Skeletal muscle cell (primary cell): ENCODE measurements at regions not wholly inside any gene's neighbourhood (a gene's known extent, or its start where the extent isn't known, plus 50 kb on each side); places are given as distances from the start of the nearest gene placed in this dataset.
A peak's percentile ranks its signal among the peaks of the same experiment; 100 is the strongest.

Experiments used
- DNase-seq: peaks from one replicate; pipeline ENCODE4 v3.0.0-alpha.2; 2010; ENCODE audit warnings: low read depth
- H3K4me3 ChIP-seq: 2 replicates; pipeline ENCODE4 v1.5.1; 2011; ENCODE audit warnings: low read depth, mild to moderate bottlenecking, control low read depth, low read length, moderate library complexity

DNA sequence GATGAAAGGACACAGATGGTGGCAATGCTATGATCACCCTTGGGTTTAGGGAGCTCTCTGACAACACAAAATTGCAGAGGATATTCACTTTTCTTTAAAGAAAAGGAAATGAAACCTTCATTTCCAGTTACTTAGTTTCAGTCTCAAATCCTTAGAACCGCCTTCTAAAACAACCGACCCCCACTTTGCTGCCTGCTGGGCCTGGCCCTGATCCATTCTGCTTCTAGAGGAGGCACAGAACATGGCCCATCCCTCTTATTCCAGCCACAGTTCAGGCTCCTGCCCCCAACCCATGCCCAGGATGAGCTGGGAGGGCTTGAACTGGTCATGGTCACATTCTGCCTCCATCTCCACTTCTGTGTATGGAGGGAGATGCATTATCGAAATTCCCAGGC, 311.6 kb downstream of the EN1 start:
- no peak for DNase-seq
- H3K4me3 ChIP-seq: no peak overlapping the region

GRCh38 chr2:118535171-118535817, 312.2 kb downstream of the EN1 start:
- no peak overlapping the region for H3K4me3 ChIP-seq
- no peak for DNase-seq

DNA sequence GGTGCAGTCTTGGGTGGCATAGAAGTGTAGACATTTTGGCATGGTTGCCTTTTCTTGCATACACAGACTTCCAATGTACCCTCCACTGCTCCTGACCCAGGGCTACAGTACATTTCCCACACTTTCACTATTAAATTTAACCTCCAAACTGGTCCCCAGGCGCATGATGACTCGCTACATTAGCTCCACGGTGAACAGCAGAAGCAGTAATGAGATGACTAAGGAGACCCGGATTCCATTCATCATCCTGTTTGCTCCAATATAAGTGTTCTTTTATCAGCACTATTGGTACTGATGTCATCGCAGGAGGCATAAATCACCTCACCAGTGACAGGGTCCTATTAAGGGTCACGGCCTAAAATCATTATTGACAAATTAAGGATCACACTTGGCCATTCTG, 316.5 kb downstream of the EN1 start:
- no peak overlapping the region for H3K4me3 ChIP-seq
- DNase-seq: peak; percentile 55

- no peak for DNase-seq
- H3K4me3 ChIP-seq: no peak overlapping the region
Measured at GRCh38 chr2:118529908-118530599, 317.4 kb downstream of the EN1 start.

DNA sequence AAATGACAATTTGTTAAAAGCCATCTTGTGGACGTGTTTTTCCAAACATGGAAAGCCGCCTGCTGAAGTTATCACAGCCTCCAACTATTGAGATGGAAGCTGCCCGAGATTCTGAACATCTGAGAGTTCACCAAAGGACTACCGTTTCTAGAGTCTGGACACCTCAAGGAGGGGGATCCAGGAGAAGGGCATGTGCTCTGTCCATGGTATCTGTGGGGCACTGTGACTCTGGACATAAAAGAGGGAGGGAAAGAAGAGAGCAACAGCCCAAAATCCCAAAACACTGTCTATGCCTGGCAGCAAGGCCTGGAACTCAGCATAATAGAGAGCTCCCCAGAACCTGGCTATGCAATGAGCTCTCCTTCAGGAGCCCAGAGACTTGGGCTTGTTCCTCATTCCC, 319.9 kb downstream of the EN1 start:
- no peak for DNase-seq

DNA sequence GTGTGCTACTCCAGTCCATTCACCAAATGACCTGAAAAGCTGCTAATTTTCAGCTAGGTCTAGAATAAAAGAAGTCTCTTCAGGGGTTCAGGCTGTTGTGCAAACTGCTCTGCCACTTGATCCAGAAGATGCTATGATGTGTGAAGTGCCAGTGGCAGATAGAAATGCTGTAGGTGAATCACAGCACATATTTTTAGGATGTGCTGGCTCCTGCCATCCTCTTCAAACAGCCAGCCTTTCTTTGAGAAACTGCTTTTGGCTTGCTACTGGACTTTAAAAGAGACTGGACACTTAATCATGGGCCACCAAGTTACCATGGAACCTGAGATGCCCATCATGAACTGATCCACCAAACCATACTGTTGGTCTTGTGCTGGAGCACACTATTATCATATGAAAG, 322.1 kb downstream of the EN1 start:
- no peak for DNase-seq

More for the DNA sequence above, 319.9 kb downstream of the EN1 start:
- no peak overlapping the region for H3K4me3 ChIP-seq

DNA sequence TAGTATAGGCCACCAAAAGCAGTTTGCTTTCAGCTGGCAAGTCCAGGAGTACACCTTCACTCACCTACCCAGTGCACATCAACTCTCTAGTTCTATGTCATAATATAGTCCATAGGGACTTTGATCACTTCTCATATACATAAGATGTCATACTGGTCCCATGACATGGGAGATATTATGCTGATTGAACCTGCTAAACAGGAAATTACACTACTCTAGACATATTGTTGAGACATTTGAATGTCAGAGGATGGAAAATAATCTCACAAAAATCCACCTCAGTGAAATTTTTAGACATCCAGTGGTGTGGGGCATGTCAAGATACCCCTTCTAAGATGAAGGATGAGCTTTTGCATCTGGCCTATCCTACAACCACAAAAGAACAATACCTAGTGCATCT, 322.5 kb downstream of the EN1 start:
- H3K4me3 ChIP-seq: no peak overlapping the region
- DNase-seq: no peak

More for the DNA sequence above, 322.1 kb downstream of the EN1 start:
- no peak overlapping the region for H3K4me3 ChIP-seq

- no peak for DNase-seq
Measured at GRCh38 chr2:118523761-118524160, 323.7 kb downstream of the EN1 start.

GRCh38 chr2:118521960-118522359, 325.5 kb downstream of the EN1 start:
- no peak overlapping the region for H3K4me3 ChIP-seq
- DNase-seq: no peak

More at GRCh38 chr2:118523761-118524160, 323.7 kb downstream of the EN1 start:
- H3K4me3 ChIP-seq: no peak overlapping the region

- DNase-seq: no peak
- H3K4me3 ChIP-seq: no peak overlapping the region
Measured at GRCh38 chr2:118521272-118521671, 326.2 kb downstream of the EN1 start.

- no peak for DNase-seq
- no peak overlapping the region for H3K4me3 ChIP-seq
Measured at GRCh38 chr2:118520246-118520645, 327.2 kb downstream of the EN1 start.

GRCh38 chr2:118519511-118519910, 327.9 kb downstream of the EN1 start:
- DNase-seq: no peak

DNA sequence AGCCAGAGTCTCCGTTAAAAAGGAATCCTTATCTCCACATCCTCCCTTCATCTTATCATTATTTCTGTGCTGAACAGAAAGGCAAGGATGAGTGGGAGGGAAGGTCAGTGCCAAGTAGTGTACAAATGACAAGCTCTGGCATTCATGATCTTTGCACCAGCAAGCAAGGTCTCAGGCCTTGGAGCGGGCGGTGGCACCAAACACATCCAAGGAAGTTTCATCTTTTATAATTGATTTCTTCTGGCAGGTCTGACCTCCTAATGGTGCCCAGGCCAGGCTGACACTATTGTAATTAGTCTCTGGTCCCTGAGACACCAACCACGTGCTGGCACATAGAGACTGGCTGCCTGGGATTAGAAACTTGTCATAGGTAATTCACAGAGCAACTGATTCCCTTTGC, 336.6 kb downstream of the EN1 start:
- no peak overlapping the region for H3K4me3 ChIP-seq
- no peak for DNase-seq

More at GRCh38 chr2:118519511-118519910, 327.9 kb downstream of the EN1 start:
- no peak overlapping the region for H3K4me3 ChIP-seq

- no peak for DNase-seq
- H3K4me3 ChIP-seq: no peak overlapping the region
Measured at GRCh38 chr2:118509319-118510004, 338.0 kb downstream of the EN1 start.

GRCh38 chr2:118508282-118508681, 339.2 kb downstream of the EN1 start:
- H3K4me3 ChIP-seq: no peak overlapping the region
- no peak for DNase-seq

- no peak for DNase-seq
Measured at GRCh38 chr2:118505436-118505835, 342.0 kb downstream of the EN1 start.

DNA sequence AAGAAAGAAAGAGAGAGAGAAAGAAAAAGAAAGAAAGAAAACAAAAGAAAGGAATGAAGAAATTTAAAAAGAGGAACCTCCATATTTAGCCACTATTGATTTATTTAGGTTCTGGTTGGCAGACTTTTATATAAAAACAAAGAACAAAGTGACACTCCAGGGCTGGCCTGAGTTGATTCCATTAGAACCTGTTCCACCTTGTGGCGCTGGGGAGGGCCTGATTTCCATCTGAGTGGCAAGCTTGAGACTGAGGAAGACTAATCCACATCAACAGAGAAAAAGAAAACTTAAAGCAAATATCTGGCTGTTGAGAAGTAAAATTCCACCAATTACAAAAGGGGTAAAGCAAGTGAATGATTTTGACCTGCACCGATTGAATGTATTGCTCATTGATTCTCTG, 345.3 kb downstream of the EN1 start:
- H3K4me3 ChIP-seq: no peak overlapping the region
- DNase-seq: no peak

More at GRCh38 chr2:118505436-118505835, 342.0 kb downstream of the EN1 start:
- no peak overlapping the region for H3K4me3 ChIP-seq

DNA sequence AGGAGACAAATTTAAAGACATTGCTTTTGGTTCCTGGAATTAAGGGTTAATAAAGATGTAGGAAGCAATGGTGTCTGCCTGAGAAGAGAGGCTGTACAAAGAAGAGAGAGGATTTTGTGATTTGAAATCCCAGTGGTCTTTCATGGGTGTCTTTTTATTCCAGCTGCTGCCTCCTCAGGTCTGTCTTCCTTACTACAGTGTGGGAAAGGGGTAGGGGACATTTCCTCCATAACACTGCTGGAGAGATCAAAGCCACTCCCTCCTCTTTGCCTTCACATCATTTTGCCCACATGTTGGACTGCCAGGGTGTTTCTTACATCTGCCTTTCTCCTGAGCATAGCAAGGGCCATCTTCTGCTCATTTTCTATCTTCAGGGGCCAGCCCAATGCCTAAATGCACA, 348.5 kb downstream of the EN1 start:
- DNase-seq: no peak
- no peak overlapping the region for H3K4me3 ChIP-seq

GRCh38 chr2:118496870-118497611, 350.4 kb downstream of the EN1 start:
- no peak overlapping the region for H3K4me3 ChIP-seq
- DNase-seq: no peak

- no peak overlapping the region for H3K4me3 ChIP-seq
- no peak for DNase-seq
Measured at GRCh38 chr2:118496467-118496866, 351.0 kb downstream of the EN1 start.
